GM12874 (cell line): ENCODE measurements at regions not wholly inside any gene's neighbourhood (a gene's known extent, or its start where the extent isn't known, plus 50 kb on each side); places are given as distances from the start of the nearest gene placed in this dataset.

ENCODE experiments used
- CTCF ChIP-seq: IDR thresholded peaks from 2 replicates; pipeline ENCODE4 v1.5.1; 2011; ENCODE audit warnings: low read depth, mild to moderate bottlenecking, control low read depth, low read length, moderate library complexity; ENCODE audit not compliant: insufficient read depth

- no peak for TF ChIP-seq CTCF
These were observed 612.2 kb downstream of the TYW1 start for GRCh38 chr7:67608806-67609205.

DNA sequence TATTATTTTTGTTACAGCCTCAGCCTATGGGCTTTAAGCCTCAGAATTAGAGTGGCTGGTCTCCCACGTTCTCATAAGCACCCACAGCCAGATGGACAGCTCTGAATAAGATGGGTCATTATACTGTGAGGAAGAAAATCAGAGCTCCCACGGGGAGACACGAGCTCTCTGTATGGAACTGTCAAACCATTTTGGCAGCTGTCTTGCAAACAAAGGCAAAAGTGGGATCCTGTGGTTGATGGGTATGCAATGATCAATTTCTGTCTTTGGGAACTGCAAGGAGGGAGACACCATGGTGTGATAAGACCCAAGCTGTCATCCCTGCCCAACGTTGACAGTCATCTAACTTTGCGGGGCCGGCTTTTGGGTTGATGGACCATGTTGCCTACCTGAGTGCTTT, 614.3 kb downstream of the TYW1 start:
- TF ChIP-seq CTCF, result no peak

DNA sequence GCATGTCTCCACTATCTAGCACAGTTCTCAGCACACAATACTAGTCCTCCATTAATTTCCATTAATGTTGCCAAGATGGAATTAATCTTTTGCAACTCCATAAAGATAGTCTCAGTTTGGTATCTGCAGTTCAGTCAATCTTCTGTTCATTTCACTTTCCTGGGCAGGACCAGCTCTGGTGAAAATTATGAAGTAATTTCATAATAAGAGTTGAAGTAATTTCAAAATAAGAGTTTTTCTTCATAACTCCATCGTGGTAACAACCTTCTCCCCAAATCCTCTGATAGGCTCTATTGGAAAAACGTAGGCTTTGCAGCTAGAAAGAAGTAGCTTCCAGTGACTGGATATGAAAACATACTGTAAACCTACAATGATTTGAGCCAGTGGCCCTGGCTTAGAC, 618.2 kb downstream of the TYW1 start:
- no peak for TF ChIP-seq CTCF

DNA sequence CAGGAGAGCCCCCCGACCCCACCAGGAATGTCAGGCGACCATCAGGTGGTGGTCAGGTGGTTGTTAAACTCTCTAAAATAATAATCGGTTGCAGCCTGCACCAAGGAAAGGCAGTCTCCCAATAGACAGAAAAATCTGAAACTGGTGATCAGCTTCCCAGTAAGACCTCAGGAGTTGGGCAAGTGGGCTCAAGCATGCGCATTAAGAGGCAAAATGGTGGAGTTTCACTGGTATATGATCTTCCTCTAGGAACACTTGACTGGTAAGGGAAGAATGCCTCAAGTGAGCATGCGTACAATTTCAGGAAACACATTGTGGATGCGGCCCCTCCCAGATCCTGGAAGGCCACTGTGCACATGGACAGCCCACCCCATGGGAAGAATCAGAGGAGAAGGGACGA, 619.9 kb downstream of the TYW1 start:
- TF ChIP-seq CTCF, result no peak

DNA sequence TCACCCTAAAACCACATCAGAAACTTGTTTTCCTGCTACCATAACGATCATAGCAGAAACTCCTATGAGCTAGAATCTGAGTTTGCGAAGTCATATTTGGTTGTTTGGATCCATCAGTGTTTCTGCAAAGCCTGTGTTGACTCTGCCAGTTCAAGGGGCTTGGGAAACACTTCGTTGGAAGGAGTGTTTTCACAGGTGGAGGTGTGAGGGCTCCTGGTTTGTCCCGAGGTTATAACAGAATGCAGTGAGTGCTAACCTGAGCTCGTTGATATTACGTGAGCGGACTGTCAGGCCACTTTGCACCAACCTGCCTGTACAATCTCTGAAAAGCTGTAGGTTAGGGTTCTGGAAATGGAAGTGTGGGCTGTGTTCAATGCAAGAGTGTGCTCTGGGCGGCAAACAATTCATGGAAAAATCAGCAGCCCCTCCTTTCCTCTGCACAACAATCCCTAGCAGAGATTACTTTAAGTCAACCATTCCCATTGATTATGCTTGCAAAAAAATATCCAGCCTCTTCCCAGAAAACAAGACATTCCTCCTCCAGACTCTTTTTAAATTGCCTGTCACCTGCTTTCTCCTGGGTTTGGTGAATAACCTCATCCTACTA, 622.0 kb downstream of the TYW1 start:
- TF ChIP-seq CTCF, result no peak

DNA sequence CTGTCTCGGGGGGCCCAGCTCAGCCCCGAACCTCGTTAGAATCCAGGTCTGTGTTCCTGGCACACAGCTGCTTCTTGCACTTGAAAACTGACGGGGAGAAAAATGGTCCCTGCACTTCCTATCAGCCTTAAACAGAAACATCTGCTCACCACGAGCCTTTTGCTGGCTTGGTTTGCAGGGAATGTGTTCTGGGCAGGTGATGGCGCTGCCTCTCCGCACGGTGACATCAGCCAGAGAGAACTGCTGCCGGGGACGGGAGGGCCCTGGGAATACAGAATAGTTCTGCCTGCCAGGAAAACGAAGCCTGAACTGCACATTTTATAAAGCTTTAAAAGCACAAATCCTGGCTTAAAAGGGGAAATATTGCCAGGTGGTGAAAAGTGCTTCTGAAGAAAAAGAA, 622.5 kb downstream of the TYW1 start:
- TF ChIP-seq CTCF, result no peak

DNA sequence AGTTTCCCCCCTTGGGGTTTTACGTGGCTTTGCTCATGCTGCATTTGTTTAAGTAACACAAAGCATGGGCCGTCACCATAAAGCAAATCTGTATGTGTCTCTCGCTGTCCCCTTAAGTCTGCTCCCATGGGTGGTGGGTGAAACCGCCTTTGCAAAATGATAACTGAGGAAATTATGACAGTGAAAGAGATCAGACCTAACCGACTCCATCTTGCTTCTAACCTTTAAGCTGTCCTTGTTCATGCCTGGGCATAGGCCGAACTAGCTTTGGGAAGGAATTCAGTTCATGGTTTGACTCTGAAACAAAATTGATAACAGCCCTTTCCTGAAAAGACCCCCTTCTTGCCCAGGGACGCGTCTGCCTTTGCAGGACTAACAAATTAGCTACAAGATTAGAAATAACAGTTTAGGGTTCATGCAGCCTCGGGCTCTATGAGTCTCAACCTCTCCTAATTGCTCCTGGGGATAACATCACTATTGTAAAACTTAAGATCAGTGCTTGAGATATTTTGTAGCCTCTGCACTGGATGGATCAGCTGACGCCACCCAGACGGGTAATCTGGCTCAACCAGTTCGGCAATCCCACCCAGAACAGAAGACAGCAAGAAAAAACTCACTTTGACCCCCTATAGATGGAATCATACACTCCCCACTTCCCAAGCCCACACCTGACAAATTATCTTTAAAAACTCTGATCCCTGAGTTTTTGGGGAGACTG, 623.7 kb downstream of the TYW1 start:
- TF ChIP-seq CTCF, result no peak

GRCh38 chr7:67621704-67622103, 625.1 kb downstream of the TYW1 start:
- TF ChIP-seq CTCF, result no peak
